ENCODE measurements at regions not wholly inside any gene's neighbourhood (a gene's known extent, or its start where the extent isn't known, plus 50 kb on each side); places are given as distances from the start of the nearest gene placed in this dataset.

DNA sequence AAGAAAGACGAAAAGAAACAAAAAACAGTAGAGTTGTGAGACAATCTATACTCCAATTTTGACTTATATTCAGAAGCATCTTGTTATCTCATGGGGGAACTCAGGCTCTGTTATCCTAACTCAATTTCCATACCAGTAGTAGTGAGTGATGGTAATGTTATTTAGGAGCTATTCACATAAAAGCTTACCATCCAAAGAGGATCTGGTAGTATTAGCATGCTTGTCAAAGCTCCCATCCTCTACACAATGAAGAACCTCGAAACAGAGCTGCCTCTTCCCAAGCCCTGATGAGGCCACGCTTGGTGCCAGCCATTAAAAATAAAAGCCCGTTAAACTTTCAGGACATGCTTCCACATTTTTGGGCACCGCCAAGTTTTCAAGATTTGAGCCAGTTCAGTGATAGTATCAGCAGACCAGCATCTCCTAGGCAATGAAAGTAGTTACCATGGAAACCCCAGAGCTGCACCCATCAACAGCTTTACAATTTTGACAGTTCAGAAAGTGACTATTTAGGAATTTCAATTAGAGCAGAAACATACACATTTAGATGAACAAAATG lies 173.3 kb downstream of the CD83 start:
- TF ChIP-seq CTCF (IDR thresholded peaks at IDR 0.05) (no peak), POLR2AphosphoS5 (IDR thresholded peaks at IDR 0.05) (no peak), POLR2A (IDR thresholded peaks at IDR 0.05) (no peak), EP300 (IDR thresholded peaks at IDR 0.05) (no peak)

Measured in sigmoid colon (tissue), 4 donors.